ENCODE measurements at regions not wholly inside any gene's neighbourhood (a gene's known extent, or its start where the extent isn't known, plus 50 kb on each side); places are given as distances from the start of the nearest gene placed in this dataset.

- TF ChIP-seq TOX (CRISPR knock-in tag; IDR thresholded peaks at IDR 0.05; ENCODE audit: borderline replicate concordance) (no peak), ARNTL (CRISPR knock-in tag; IDR thresholded peaks at IDR 0.05; ENCODE audit: borderline replicate concordance, low read depth) (no peak), ZNF565 (CRISPR knock-in tag; conservative IDR thresholded peaks at IDR 0.05; ENCODE audit: low read depth) (no peak), SNAI2 (CRISPR knock-in tag; IDR thresholded peaks at IDR 0.05) (no peak), TCF4 (CRISPR knock-in tag; IDR thresholded peaks at IDR 0.05; ENCODE audit: borderline replicate concordance) (no peak), ISL1 (CRISPR knock-in tag; IDR thresholded peaks at IDR 0.05) (no peak), TSHZ2 (CRISPR knock-in tag; IDR thresholded peaks at IDR 0.05) (no peak), PATZ1 (CRISPR knock-in tag; IDR thresholded peaks at IDR 0.05; ENCODE audit: borderline replicate concordance) (no peak), ZFP3 (CRISPR knock-in tag; IDR thresholded peaks at IDR 0.05) (no peak), ZFP30 (CRISPR knock-in tag; IDR thresholded peaks at IDR 0.05) (no peak), CSDC2 (CRISPR knock-in tag; IDR thresholded peaks at IDR 0.05) (no peak), BACH2 (CRISPR knock-in tag; IDR thresholded peaks at IDR 0.05; ENCODE audit: borderline replicate concordance) (no peak)
Measured at GRCh38 chr6:79431537-79431933, 105.7 kb downstream of the LCA5 start.
